OCI-LY3 (cell line): ENCODE measurements at regions not wholly inside any gene's neighbourhood (a gene's known extent, or its start where the extent isn't known, plus 50 kb on each side); places are given as distances from the start of the nearest gene placed in this dataset.

ENCODE experiments used
- H2AFZ ChIP-seq: fragments of 200-600, 300-600 bp; shearing (Covaris generic); 2 replicates; pipeline ENCODE4 v1.6.0; 2014; ENCODE audit warnings: antibody characterized with exemption, low read depth, low read length
- H3K27ac ChIP-seq: fragments of 200-600, 300-600 bp; sonication (generic); 2 replicates; pipeline ENCODE4 v1.5.1; 2014; ENCODE audit warnings: mild to moderate bottlenecking, low read length, moderate library complexity, mixed read lengths
- H3K27me3 ChIP-seq: fragments of 200-600, 300-600 bp; sonication (generic); 2 replicates; pipeline ENCODE4 v1.6.1; 2014; ENCODE audit warnings: low read depth, low read length, mixed read lengths
- H3K36me3 ChIP-seq: fragments of 200-600, 300-600 bp; sonication (generic); replicated peaks from 2 replicates; pipeline ENCODE3; 2014; ENCODE audit warnings: low read depth, low read length, mixed read lengths
- H3K4me1 ChIP-seq: fragments of 300-600, 200-600 bp; sonication (generic); 2 replicates; pipeline ENCODE4 v1.6.1; 2014; ENCODE audit warnings: low read length, mixed read lengths
- H3K4me2 ChIP-seq: fragments of 200-600, 300-600 bp; sonication (generic); 2 replicates; pipeline ENCODE4 v1.6.1; 2014; ENCODE audit warnings: low read length, mixed read lengths
- H3K4me3 ChIP-seq: fragments of 300-600, 200-600 bp; sonication (generic); 2 replicates; pipeline ENCODE4 v1.5.1; 2014; ENCODE audit warnings: antibody characterized with exemption, mild to moderate bottlenecking, low read length, moderate library complexity
- H3K79me2 ChIP-seq: fragments of 300-600, 200-600 bp; shearing (Covaris generic); 2 replicates; pipeline ENCODE4 v1.6.1; 2014; ENCODE audit warnings: mild to moderate bottlenecking, low read length, mixed read lengths
- H3K9ac ChIP-seq: fragments of 300-600, 200-600 bp; shearing (Covaris generic); 2 replicates; pipeline ENCODE4 v1.6.0; 2014; ENCODE audit warnings: mild to moderate bottlenecking, low read length, moderate library complexity
- H3K9me3 ChIP-seq: fragments of 200-600, 300-600 bp; shearing (Covaris generic); 2 replicates; pipeline ENCODE4 v1.6.1; 2014; ENCODE audit warnings: low read length, mixed read lengths; ENCODE audit not compliant: insufficient read depth
- H4K20me1 ChIP-seq: fragments of 200-600, 300-600 bp; sonication (generic); 2 replicates; pipeline ENCODE4 v1.6.1; 2016; ENCODE audit warnings: low read length, mixed read lengths; ENCODE audit not compliant: insufficient read depth
- EZH2phosphoT487 ChIP-seq: fragments of 200-600 bp; shearing (Covaris generic); IDR thresholded peaks from 2 replicates; pipeline ENCODE4 v1.6.1; 2018; ENCODE audit warnings: antibody characterized with exemption, mixed run types, low read depth
- TF ChIP-seq, protein P1 (sequence below): fragments of 200-600, 300-600 bp; sonication (generic); IDR thresholded peaks from 2 replicates; pipeline ENCODE4 v1.5.1; 2014; ENCODE audit warnings: antibody characterized with exemption, low read length, low read depth

DNA sequence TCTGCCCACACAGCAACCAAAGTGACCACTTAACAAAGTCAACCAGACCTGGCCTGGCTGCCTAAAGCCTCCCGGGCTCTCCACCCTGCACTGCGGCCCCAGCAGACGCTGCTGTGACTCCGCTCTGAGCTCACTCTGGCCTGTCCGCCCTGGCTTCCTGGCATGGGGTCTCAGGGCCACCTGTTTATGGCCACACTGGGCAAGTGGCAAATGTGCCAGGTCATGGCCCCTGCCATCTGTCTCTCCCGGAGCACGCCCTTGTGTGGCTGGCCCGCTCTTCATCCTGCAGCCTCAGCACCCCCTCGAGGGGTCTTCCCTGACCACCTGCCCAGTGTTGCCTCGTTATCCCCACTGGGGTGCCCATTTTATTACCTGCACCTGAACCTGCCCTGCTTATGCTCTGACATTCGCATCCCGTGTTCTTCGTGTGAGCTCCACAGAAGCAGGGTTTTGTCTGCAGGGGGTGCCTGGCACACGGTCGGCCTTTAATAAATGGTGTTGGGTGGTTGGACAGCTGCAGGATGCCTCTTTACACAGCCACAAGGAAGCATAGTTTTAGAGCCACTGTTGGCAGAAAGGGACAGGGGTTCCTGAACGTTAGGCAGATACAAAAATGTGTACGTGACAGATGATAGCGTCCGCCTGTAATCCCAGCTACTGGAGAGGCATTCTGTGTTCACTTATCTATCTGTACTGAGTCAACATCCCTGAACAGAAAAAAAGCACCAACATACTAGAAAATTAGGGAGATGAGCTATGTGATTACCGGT is 785.6 kb downstream of the TBC1D22A start:
- Histone ChIP-seq H3K27me3 (no peaks in the 10 kb centered on the region), H3K9ac (no peak overlapping the region), H3K27ac (no peak overlapping the region), H3K4me2 (no peak overlapping the region), H3K4me3 (no peak overlapping the region), H3K9me3 (no peaks in the 10 kb centered on the region), H3K79me2 (no peaks in the 10 kb centered on the region), H4K20me1 (no peaks in the 10 kb centered on the region), H3K36me3 (no peaks in the 10 kb centered on the region), H2AFZ (no peak overlapping the region), H3K4me1 (no peaks in the 10 kb centered on the region)
- TF ChIP-seq, protein P1, sequence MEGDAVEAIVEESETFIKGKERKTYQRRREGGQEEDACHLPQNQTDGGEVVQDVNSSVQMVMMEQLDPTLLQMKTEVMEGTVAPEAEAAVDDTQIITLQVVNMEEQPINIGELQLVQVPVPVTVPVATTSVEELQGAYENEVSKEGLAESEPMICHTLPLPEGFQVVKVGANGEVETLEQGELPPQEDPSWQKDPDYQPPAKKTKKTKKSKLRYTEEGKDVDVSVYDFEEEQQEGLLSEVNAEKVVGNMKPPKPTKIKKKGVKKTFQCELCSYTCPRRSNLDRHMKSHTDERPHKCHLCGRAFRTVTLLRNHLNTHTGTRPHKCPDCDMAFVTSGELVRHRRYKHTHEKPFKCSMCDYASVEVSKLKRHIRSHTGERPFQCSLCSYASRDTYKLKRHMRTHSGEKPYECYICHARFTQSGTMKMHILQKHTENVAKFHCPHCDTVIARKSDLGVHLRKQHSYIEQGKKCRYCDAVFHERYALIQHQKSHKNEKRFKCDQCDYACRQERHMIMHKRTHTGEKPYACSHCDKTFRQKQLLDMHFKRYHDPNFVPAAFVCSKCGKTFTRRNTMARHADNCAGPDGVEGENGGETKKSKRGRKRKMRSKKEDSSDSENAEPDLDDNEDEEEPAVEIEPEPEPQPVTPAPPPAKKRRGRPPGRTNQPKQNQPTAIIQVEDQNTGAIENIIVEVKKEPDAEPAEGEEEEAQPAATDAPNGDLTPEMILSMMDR: no peak
- no peak for TF ChIP-seq EZH2phosphoT487

DNA sequence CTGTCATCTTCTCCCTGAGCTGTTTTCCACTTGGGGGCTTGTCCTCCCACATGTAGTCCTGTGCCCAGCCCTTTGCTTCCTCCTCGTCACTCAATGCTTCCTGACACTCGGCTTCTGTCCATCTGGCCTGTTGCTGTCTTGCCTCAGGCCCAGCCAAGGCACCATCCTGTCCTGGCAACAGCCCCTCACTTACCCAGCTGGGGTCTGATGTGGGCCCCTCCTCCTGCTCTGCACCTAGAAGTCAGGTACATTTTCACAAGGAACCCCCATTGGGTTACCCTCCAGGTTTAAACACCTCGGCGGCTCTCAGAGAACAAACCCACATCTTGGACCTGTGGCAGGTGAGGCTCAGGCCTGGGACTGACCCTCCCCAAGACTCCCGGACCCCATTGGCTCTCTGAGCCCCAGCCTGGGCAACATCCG is 784.8 kb downstream of the TBC1D22A start:
- Histone ChIP-seq H3K27ac (no peak overlapping the region), H3K36me3 (no peaks in the 10 kb centered on the region), H4K20me1 (no peaks in the 10 kb centered on the region), H3K9me3 (no peaks in the 10 kb centered on the region), H3K79me2 (no peaks in the 10 kb centered on the region), H3K4me1 (no peaks in the 10 kb centered on the region), H3K9ac (no peak overlapping the region), H3K4me3 (no peak overlapping the region), H2AFZ (no peak overlapping the region), H3K4me2 (no peak overlapping the region), H3K27me3 (no peaks in the 10 kb centered on the region)
- TF ChIP-seq EZH2phosphoT487: no peak
- TF ChIP-seq, protein P1: no peak

DNA sequence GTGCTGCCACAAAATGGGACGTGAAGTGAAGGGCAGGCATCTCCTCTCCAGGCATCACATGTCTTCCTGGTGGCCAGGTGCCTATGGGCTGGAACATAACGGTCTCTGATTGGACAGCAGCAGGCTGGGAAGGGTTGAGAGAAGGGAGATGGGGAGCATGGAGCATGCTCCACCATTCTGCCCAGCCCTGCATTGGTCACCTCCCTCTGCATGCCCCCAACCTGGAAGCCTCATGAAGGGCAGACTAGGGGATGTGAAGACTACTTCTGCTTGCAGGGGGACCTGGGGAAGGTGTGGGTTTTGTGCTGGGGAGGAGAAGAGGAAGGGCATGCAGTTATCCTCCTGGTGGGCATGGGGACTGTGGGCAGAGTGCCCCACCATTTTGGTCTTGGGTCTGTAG is 782.2 kb downstream of the TBC1D22A start:
- Histone ChIP-seq H3K4me1 (no peaks in the 10 kb centered on the region), H3K9me3 (no peaks in the 10 kb centered on the region), H3K9ac (no peak overlapping the region), H3K4me3 (no peak overlapping the region), H3K79me2 (no peaks in the 10 kb centered on the region), H3K27me3 (no peaks in the 10 kb centered on the region), H4K20me1 (no peaks in the 10 kb centered on the region), H3K36me3 (no peaks in the 10 kb centered on the region), H2AFZ (no peak overlapping the region), H3K4me2 (no peak overlapping the region), H3K27ac (no peak overlapping the region)
- no peak for TF ChIP-seq EZH2phosphoT487
- TF ChIP-seq, protein P1: no peak

DNA sequence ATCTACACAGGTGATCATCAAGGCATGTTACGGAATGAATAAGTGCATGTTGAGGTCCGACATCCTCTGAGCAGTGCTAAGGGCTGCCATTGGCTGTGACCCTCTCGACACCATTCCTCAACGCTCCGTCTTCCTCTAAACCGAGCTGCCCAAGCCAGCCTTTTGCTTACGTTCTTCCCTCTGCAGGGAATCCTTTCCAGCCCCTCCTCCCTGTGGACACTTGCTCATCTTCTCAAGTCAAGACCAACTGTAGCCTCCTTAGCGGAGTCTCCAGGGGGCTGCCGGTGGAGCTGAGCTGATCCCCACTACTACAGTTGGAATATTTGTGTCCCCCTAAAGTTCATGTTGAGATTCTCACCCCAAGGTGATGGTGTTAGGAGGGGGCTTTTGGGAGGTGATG is 781.0 kb downstream of the TBC1D22A start:
- Histone ChIP-seq H3K4me1 (no peaks in the 10 kb centered on the region), H3K79me2 (no peaks in the 10 kb centered on the region), H3K9me3 (no peaks in the 10 kb centered on the region), H3K27ac (no peak overlapping the region), H3K4me3 (no peak overlapping the region), H3K36me3 (no peaks in the 10 kb centered on the region), H3K27me3 (no peaks in the 10 kb centered on the region), H2AFZ (no peak overlapping the region), H3K4me2 (no peak overlapping the region), H3K9ac (no peak overlapping the region), H4K20me1 (no peaks in the 10 kb centered on the region)
- TF ChIP-seq, protein P1: no peak
- no peak for TF ChIP-seq EZH2phosphoT487
